ENCODE measurements at regions not wholly inside any gene's neighbourhood (a gene's known extent, or its start where the extent isn't known, plus 50 kb on each side); places are given as distances from the start of the nearest gene placed in this dataset.

DNA sequence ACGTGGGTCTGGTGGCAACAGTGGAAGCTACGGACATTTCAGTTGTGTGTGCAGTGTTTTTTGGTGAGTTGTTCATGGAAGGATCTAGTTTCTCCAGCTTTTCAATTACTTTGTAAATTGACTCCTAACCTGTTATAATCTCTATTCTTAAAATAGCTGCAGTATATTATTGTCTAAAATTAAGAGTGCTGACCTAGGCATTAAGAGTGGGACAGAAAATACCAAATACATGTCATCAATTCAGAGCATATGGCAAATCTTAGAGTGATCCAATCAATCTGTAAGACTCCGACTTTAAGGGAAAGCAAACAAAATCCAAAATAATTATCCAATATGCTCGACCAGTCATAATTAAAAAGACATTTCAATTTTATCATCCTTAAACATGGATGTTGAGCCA is 338.1 kb upstream of the PCDH9 start:
- TF ChIP-seq, protein P1, sequence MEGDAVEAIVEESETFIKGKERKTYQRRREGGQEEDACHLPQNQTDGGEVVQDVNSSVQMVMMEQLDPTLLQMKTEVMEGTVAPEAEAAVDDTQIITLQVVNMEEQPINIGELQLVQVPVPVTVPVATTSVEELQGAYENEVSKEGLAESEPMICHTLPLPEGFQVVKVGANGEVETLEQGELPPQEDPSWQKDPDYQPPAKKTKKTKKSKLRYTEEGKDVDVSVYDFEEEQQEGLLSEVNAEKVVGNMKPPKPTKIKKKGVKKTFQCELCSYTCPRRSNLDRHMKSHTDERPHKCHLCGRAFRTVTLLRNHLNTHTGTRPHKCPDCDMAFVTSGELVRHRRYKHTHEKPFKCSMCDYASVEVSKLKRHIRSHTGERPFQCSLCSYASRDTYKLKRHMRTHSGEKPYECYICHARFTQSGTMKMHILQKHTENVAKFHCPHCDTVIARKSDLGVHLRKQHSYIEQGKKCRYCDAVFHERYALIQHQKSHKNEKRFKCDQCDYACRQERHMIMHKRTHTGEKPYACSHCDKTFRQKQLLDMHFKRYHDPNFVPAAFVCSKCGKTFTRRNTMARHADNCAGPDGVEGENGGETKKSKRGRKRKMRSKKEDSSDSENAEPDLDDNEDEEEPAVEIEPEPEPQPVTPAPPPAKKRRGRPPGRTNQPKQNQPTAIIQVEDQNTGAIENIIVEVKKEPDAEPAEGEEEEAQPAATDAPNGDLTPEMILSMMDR (IDR thresholded peaks at IDR 0.05; ENCODE audit: low read depth, low read length, missing input control) = no peak
- TF ChIP-seq EGR1 (IDR thresholded peaks at IDR 0.05; ENCODE audit: low read depth in 2 of 2) = no peak
- no peak for TF ChIP-seq RXRA (IDR thresholded peaks at IDR 0.05)
- TF ChIP-seq, protein P2, sequence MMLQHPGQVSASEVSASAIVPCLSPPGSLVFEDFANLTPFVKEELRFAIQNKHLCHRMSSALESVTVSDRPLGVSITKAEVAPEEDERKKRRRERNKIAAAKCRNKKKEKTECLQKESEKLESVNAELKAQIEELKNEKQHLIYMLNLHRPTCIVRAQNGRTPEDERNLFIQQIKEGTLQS (IDR thresholded peaks at IDR 0.05) = no peak
